ENCODE measurements at regions not wholly inside any gene's neighbourhood (a gene's known extent, or its start where the extent isn't known, plus 50 kb on each side); places are given as distances from the start of the nearest gene placed in this dataset.

DNA sequence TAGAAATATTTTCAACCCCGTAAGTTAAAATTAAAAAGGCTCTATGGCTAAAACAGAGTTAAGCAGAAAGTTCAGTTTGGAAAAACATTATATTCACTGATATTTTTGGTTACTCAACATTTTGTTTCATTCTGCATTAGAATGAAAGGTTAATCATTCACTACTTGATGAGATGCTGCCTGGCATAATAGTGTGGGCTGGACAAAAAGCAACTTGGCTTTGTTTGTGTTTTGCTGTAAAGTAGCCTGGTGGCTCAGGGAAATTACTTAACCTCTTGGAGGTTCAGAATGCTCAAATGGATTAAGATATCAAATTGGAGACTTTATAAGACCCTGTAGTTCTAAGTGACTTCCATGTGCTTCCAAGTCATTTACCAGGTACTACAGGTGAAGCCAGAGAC lies 367.4 kb upstream of the TRPC7 start:
- Histone ChIP-seq H3K4me2 (ENCODE audit: low read depth, low read length) (no peak overlapping the region), H3K79me2 (ENCODE audit: low read length) (no peaks in the 10 kb centered on the region), H3K4me1 (ENCODE audit: low read length) (no peaks in the 10 kb centered on the region), H3K27ac (ENCODE audit: low read length) (no peak overlapping the region), H3K9ac (ENCODE audit: low read length) (no peak overlapping the region), H3K4me3 (ENCODE audit: low read length) (no peak overlapping the region), H2AFZ (ENCODE audit: low read length) (no peak overlapping the region), H4K20me1 (ENCODE audit: insufficient read depth, low read length) (no peaks in the 10 kb centered on the region), H3K9me2 (replicated peaks; ENCODE audit: insufficient read depth, low read length) (no peaks in the 10 kb centered on the region), H3K27me3 (replicated peaks; ENCODE audit: insufficient read depth, low read length) (no peaks in the 10 kb centered on the region), H3K9me3 (replicated peaks; ENCODE audit: insufficient read depth, low read length) (no peaks in the 10 kb centered on the region), H3K36me3 (replicated peaks; ENCODE audit: insufficient read depth, low read length) (no peaks in the 10 kb centered on the region), H3F3A (ENCODE audit: insufficient read depth, low read length) (no peaks in the 10 kb centered on the region)
- TF ChIP-seq, protein P1, sequence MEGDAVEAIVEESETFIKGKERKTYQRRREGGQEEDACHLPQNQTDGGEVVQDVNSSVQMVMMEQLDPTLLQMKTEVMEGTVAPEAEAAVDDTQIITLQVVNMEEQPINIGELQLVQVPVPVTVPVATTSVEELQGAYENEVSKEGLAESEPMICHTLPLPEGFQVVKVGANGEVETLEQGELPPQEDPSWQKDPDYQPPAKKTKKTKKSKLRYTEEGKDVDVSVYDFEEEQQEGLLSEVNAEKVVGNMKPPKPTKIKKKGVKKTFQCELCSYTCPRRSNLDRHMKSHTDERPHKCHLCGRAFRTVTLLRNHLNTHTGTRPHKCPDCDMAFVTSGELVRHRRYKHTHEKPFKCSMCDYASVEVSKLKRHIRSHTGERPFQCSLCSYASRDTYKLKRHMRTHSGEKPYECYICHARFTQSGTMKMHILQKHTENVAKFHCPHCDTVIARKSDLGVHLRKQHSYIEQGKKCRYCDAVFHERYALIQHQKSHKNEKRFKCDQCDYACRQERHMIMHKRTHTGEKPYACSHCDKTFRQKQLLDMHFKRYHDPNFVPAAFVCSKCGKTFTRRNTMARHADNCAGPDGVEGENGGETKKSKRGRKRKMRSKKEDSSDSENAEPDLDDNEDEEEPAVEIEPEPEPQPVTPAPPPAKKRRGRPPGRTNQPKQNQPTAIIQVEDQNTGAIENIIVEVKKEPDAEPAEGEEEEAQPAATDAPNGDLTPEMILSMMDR (IDR thresholded peaks at IDR 0.05; ENCODE audit: low read length): no peak
- no peak for TF ChIP-seq EZH2phosphoT487 (IDR thresholded peaks at IDR 0.05; ENCODE audit: low read length)
- no peak for TF ChIP-seq EZH2 (optimal IDR thresholded peaks at IDR 0.05; ENCODE audit: low read depth, low read length)
- DNase-seq: no peak

DNA sequence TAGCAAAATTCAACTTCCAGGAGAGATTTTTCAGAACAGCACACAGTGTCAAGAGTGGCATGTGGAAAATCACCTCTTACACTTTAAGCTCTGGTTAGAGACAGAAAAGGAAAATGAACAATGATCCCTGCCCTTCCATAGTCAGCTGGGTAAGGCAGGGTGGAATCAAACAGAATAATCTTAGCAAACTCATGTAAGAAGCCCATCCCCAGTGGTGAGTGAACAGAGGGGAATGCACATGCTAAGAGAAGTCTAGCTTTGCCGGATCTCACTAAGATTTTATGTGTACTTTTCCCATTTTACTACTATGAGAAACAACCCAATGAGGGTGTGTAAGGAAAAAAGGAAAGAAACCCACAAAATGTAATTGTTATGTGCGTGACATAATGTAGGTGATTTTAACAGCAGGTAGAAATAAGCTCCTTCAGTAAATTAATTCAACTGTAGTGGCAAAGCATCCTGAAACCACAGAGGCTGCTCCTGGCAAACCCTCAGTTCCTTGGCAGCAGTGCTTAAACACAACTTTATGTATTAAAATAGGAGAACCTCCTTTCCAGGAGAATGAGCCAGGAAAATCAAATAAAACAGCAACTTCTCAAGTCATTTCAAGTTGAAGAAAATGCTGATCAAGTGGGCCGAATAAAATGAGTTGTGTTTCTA lies 366.0 kb upstream of the TRPC7 start:
- no peak overlapping the region for H2AFZ ChIP-seq (ENCODE audit: low read length)
- no peaks in the 10 kb centered on the region for H3K36me3 ChIP-seq (replicated peaks; ENCODE audit: insufficient read depth, low read length)
- TF ChIP-seq, protein P1 (IDR thresholded peaks at IDR 0.05; ENCODE audit: low read length): no peak
- no peak for TF ChIP-seq EZH2phosphoT487 (IDR thresholded peaks at IDR 0.05; ENCODE audit: low read length)
- no peak for TF ChIP-seq EZH2 (optimal IDR thresholded peaks at IDR 0.05; ENCODE audit: low read depth, low read length)
- H3K27me3 ChIP-seq (replicated peaks; ENCODE audit: insufficient read depth, low read length): no peaks in the 10 kb centered on the region
- no peaks in the 10 kb centered on the region for H4K20me1 ChIP-seq (ENCODE audit: insufficient read depth, low read length)
- H3K4me1 ChIP-seq (ENCODE audit: low read length): no peaks in the 10 kb centered on the region
- no peaks in the 10 kb centered on the region for H3K9me3 ChIP-seq (replicated peaks; ENCODE audit: insufficient read depth, low read length)
- no peak for DNase-seq
- H3K4me3 ChIP-seq (ENCODE audit: low read length): no peak overlapping the region
- no peak overlapping the region for H3K27ac ChIP-seq (ENCODE audit: low read length)
- H3F3A ChIP-seq (ENCODE audit: insufficient read depth, low read length): no peaks in the 10 kb centered on the region
- H3K9ac ChIP-seq (ENCODE audit: low read length): no peak overlapping the region
- H3K4me2 ChIP-seq (ENCODE audit: low read depth, low read length): no peak overlapping the region
- H3K9me2 ChIP-seq (replicated peaks; ENCODE audit: insufficient read depth, low read length): no peaks in the 10 kb centered on the region
- no peaks in the 10 kb centered on the region for H3K79me2 ChIP-seq (ENCODE audit: low read length)

DNA sequence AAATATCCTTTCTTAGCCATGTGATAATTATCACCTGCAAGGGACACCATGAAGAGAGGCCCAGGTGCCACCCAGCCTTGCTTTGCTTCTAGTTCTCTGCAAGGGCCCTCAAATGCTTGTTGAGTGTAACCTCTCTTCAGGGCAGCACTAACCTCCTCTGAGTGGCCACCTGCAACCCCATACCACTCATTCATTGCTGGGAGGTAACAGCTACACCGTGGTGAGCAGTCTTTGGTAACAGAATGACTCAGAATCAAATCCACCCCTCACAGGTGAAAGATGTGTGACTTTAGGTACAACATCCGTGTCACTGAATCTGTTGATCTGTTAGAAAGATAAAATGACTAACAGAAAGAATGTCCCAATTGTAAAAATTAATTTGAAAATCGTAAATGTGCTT lies 365.1 kb upstream of the TRPC7 start:
- Histone ChIP-seq H3K27ac (ENCODE audit: low read length) (no peak overlapping the region), H2AFZ (ENCODE audit: low read length) (no peak overlapping the region), H4K20me1 (ENCODE audit: insufficient read depth, low read length) (no peaks in the 10 kb centered on the region), H3K27me3 (replicated peaks; ENCODE audit: insufficient read depth, low read length) (no peaks in the 10 kb centered on the region), H3F3A (ENCODE audit: insufficient read depth, low read length) (no peaks in the 10 kb centered on the region), H3K4me1 (ENCODE audit: low read length) (no peaks in the 10 kb centered on the region), H3K9ac (ENCODE audit: low read length) (no peak overlapping the region), H3K36me3 (replicated peaks; ENCODE audit: insufficient read depth, low read length) (no peaks in the 10 kb centered on the region), H3K4me2 (ENCODE audit: low read depth, low read length) (no peak overlapping the region), H3K9me3 (replicated peaks; ENCODE audit: insufficient read depth, low read length) (no peaks in the 10 kb centered on the region), H3K79me2 (ENCODE audit: low read length) (no peaks in the 10 kb centered on the region), H3K4me3 (ENCODE audit: low read length) (no peak overlapping the region), H3K9me2 (replicated peaks; ENCODE audit: insufficient read depth, low read length) (no peaks in the 10 kb centered on the region)
- DNase-seq: no peak
- TF ChIP-seq EZH2phosphoT487 (IDR thresholded peaks at IDR 0.05; ENCODE audit: low read length) (no peak), EZH2 (optimal IDR thresholded peaks at IDR 0.05; ENCODE audit: low read depth, low read length) (no peak)
- TF ChIP-seq, protein P1 (IDR thresholded peaks at IDR 0.05; ENCODE audit: low read length): no peak
